Peyer's patch (tissue), 4 donors: ENCODE measurements at regions not wholly inside any gene's neighbourhood (a gene's known extent, or its start where the extent isn't known, plus 50 kb on each side); places are given as distances from the start of the nearest gene placed in this dataset.

Experiments
- DNase-seq, 3 donors: peaks; one replicate each; pipeline ENCODE4 v3.0.0-alpha.2; 2017 to 2019
- H3K27ac ChIP-seq, 4 donors: fragments of 200-600 bp; sonication (generic); one replicate each; pipeline ENCODE4 v1.5.1; 2016 to 2019
- H3K27me3 ChIP-seq, 2 donors: fragments of 200-600 bp; sonication (generic); one replicate each; pipeline ENCODE4 v1.5.1; 2019
- H3K36me3 ChIP-seq, 3 donors: fragments of 200-600 bp; sonication (generic); one replicate each; pipeline ENCODE4 v1.5.1; 2016 to 2019
- H3K4me1 ChIP-seq, 4 donors: fragments of 200-600 bp; sonication (generic); one replicate each; pipeline ENCODE4 v1.5.1; 2016 to 2019
- H3K4me3 ChIP-seq, 4 donors: fragments of 200-600 bp; sonication (generic); 1 replicate in 3 of 4; 2 replicates in 1 of 4; pipeline ENCODE4 v1.5.1; 2016 to 2019; ENCODE audit warnings: mild to moderate bottlenecking in 1 of 4
- H3K9me3 ChIP-seq, 4 donors: fragments of 200-600 bp; sonication (generic); one replicate each; pipeline ENCODE4 v1.5.1; 2016 to 2019; ENCODE audit warnings: mild to moderate bottlenecking in 1 of 4
- CTCF ChIP-seq, 6 experiments: fragments of 450-650 bp in 4 of 6; fragments of 200-600 bp in 2 of 6; sonication (generic) in 1 of 6; IDR thresholded peaks; one replicate each; pipeline ENCODE4 v1.5.1; 2017 to 2019; ENCODE audit warnings: antibody characterized with exemption in 6 of 6, mild to moderate bottlenecking in 3 of 6, moderate library complexity in 1 of 6
- POLR2A ChIP-seq, 2 donors: fragments of 450-650 bp; IDR thresholded peaks; one replicate each; pipeline ENCODE4 v1.5.1; 2017; ENCODE audit warnings: antibody characterized with exemption in 2 of 2, mild to moderate bottlenecking in 2 of 2, moderate library complexity in 2 of 2

DNA sequence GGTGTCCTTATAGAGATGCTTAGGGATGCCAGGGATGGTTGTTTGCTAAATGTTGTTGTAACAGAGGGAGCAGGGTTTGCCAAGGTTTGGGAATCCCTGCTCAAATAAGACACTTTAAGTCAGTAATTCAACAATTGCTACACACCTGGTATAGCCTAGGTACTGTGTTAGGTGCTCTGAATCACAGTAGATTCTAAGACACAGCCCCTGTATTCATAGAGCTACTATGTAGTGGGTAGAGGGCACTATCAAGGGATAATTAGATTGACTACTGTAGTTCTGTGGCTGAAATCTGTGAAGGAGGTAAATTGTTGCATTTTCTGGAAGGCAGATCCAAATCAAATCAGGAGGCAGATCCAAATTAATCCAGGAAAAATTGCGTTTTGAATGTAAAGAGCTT, 149.2 kb downstream of the C12orf75 start:
- Histone ChIP-seq H3K4me1 (no peaks in the 10 kb centered on the region), H3K36me3 (no peaks in the 10 kb centered on the region)

GRCh38 chr12:105480162-105480561, 149.7 kb downstream of the C12orf75 start:
- no peaks in the 10 kb centered on the region for H3K4me1 ChIP-seq

More for the DNA sequence above, 149.2 kb downstream of the C12orf75 start:
- Histone ChIP-seq H3K4me3 (no peak overlapping the region), H3K27ac (no peak overlapping the region), H3K27me3 (no peaks in the 10 kb centered on the region), H3K9me3 (no peaks in the 10 kb centered on the region)
- DNase-seq, result no peak
- TF ChIP-seq CTCF (IDR thresholded peaks at IDR 0.05) (no peak), POLR2A (IDR thresholded peaks at IDR 0.05) (no peak)

GRCh38 chr12:105481392-105482300, 151.2 kb downstream of the C12orf75 start:
- H3K27me3 ChIP-seq, result no peaks in the 10 kb centered on the region
- H3K36me3 ChIP-seq, result no peaks in the 10 kb centered on the region
- no peaks in the 10 kb centered on the region for H3K4me1 ChIP-seq
- H3K4me3 ChIP-seq, result no peak overlapping the region
- DNase-seq, result no peak
- no peaks in the 10 kb centered on the region for H3K9me3 ChIP-seq
- TF ChIP-seq CTCF (IDR thresholded peaks at IDR 0.05) (no peak), POLR2A (IDR thresholded peaks at IDR 0.05) (no peak)
- no peak overlapping the region for H3K27ac ChIP-seq

More at GRCh38 chr12:105480162-105480561, 149.7 kb downstream of the C12orf75 start:
- H3K27ac ChIP-seq, result no peak overlapping the region
- H3K4me3 ChIP-seq, result no peak overlapping the region
- no peaks in the 10 kb centered on the region for H3K9me3 ChIP-seq
- no peaks in the 10 kb centered on the region for H3K27me3 ChIP-seq
- no peaks in the 10 kb centered on the region for H3K36me3 ChIP-seq
- TF ChIP-seq CTCF (IDR thresholded peaks at IDR 0.05) (no peak), POLR2A (IDR thresholded peaks at IDR 0.05) (no peak)
- no peak for DNase-seq

GRCh38 chr12:105482951-105483350, 152.5 kb downstream of the C12orf75 start:
- no peak for TF ChIP-seq CTCF (IDR thresholded peaks at IDR 0.05)
- no peak for TF ChIP-seq POLR2A (IDR thresholded peaks at IDR 0.05)
- H3K4me3 ChIP-seq, result no peak overlapping the region
- no peak for DNase-seq
- no peaks in the 10 kb centered on the region for H3K27me3 ChIP-seq
- H3K27ac ChIP-seq, result no peak overlapping the region
- no peaks in the 10 kb centered on the region for H3K36me3 ChIP-seq
- no peaks in the 10 kb centered on the region for H3K9me3 ChIP-seq
- H3K4me1 ChIP-seq, result no peaks in the 10 kb centered on the region

DNA sequence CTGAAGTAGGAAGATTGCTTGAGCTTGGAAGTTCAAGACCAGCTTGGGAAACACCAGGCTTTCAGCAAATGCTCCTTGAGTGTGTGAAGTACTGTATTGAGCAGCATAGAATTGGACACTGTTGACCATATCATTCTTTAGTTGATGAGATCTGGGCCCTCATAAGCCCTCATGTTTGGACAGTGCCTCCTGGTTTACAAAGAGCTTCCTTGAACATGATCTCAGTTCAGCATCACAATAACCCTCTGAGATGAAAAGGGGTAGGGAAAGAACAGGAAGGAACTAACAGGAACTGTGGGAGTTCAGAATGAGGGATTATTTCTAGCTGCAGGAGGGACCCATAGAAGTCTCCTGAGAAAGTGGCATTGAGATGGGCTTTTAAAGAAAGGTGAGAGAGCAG, 153.2 kb downstream of the C12orf75 start:
- Histone ChIP-seq H3K4me3 (no peak overlapping the region), H3K4me1 (no peaks in the 10 kb centered on the region), H3K27ac (no peak overlapping the region), H3K36me3 (no peaks in the 10 kb centered on the region), H3K27me3 (no peaks in the 10 kb centered on the region), H3K9me3 (no peaks in the 10 kb centered on the region)
- TF ChIP-seq POLR2A (IDR thresholded peaks at IDR 0.05) (no peak), CTCF (IDR thresholded peaks at IDR 0.05) (no peak)
- no peak for DNase-seq
